Cardiac fibroblast (primary cell): ENCODE measurements at regions not wholly inside any gene's neighbourhood (a gene's known extent, or its start where the extent isn't known, plus 50 kb on each side); places are given as distances from the start of the nearest gene placed in this dataset.

ENCODE experiments used
- DNase-seq, 2 donors: peaks; one replicate each; pipeline versions ENCODE4 v3.0.0 to v3.0.0-alpha.2; 2010; ENCODE audit warnings: low read depth in 2 of 2
- H3K4me3 ChIP-seq, 2 donors: replicated peaks in 1 of 2; 1 replicate in 1 of 2; 2 replicates in 1 of 2; pipeline ENCODE4 v1.5.1; 2011; ENCODE audit warnings: low read depth in 2 of 2, low read length in 2 of 2, mild to moderate bottlenecking in 2 of 2, moderate library complexity in 1 of 2
- TF ChIP-seq, protein P1 (sequence below): IDR thresholded peaks from one replicate; pipeline ENCODE4 v1.5.1; 2011; ENCODE audit warnings: low read depth, mild to moderate bottlenecking, low read length, inconsistent platforms

DNA sequence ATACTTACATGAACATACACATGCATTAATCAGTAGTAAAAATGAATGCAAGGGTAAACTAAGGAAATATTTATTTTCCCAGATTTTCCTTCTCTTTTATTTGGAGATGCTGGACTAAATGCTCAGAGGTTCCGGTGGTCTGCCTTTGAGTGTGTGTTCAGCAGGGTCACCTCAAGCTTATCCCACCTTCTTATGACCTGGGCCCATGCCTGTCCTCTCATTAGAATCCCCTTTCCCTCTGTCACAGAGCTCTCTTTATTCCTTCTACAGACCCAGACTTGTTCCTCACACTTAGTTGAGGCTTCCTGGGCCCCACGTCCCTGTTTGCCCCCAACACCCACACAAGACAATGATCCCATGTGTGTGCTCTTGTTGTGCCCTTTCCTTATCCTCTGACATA, 61.6 kb upstream of the TOP3B start:
- TF ChIP-seq, protein P1, sequence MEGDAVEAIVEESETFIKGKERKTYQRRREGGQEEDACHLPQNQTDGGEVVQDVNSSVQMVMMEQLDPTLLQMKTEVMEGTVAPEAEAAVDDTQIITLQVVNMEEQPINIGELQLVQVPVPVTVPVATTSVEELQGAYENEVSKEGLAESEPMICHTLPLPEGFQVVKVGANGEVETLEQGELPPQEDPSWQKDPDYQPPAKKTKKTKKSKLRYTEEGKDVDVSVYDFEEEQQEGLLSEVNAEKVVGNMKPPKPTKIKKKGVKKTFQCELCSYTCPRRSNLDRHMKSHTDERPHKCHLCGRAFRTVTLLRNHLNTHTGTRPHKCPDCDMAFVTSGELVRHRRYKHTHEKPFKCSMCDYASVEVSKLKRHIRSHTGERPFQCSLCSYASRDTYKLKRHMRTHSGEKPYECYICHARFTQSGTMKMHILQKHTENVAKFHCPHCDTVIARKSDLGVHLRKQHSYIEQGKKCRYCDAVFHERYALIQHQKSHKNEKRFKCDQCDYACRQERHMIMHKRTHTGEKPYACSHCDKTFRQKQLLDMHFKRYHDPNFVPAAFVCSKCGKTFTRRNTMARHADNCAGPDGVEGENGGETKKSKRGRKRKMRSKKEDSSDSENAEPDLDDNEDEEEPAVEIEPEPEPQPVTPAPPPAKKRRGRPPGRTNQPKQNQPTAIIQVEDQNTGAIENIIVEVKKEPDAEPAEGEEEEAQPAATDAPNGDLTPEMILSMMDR = no peak
- no peak for DNase-seq
- H3K4me3 ChIP-seq = no peak overlapping the region

DNA sequence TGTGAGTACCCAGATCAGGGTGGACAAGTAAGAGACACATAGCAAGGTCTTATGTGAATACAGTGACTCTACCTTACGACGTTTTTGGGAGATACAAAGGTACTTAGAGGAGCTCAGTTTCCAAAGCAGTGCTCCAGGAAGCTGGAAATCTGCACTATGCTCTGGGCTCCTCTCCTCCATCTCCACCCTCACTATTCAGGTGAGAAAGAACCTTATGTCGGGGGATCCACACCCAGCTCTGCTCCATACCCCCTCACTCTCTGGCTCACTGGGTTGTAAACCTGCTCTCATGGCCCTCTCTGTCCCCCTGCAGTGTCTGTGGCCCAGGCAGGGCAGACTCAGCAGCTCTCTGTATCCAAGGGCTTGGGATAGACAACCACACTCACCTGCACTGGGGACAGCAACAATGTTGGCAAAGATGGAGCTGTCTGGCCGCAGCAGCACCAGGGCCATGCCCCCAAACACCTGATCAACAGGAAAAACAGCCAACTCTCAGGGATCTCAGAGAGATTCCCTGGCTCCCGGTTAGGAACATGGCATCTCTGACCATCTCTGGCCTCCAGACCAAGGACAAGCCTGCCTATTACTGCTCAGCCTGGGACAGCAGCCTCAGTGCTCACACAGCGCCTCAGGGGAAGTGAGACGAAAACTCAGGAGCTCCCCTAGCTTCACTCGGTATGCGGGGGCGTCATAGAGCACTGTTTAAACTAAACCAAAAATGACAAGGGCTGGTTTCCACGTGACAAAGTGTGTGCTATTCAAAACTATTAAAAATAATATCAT, 60.9 kb upstream of the TOP3B start:
- no peak for DNase-seq
- no peak overlapping the region for H3K4me3 ChIP-seq
- TF ChIP-seq, protein P1 = no peak

DNA sequence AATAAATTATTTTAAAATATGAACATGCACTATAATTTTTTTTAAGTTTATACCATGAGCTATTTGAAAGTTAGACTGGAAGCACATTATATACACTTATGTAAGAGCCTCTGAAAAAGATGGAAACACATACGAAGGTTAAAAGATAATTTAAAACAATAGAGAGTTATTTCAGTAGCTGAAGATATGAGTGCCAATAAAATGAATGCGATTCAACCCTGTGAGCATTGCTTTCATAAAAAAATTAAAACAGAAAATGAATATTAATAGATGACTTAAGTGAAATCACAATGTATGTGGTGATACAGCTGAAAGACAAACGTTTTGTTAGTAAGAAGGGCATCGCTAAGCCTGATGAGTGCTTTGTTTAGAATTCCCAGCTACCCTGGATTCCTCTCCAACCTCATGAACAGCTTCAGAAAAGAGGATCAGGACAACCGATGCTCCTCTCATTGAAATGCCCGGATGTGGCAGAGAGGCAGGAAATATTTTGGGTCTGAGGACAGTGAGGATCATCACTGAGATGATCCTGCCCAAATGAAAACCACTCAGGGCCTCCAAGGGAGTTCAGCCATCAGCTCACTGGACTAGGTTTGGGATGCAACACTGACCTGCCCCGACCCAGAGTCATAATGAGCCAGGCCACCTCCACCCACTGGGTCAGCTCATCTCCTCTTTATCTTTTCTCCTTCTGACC, 60.2 kb upstream of the TOP3B start:
- H3K4me3 ChIP-seq = no peak overlapping the region
- no peak for DNase-seq

DNA sequence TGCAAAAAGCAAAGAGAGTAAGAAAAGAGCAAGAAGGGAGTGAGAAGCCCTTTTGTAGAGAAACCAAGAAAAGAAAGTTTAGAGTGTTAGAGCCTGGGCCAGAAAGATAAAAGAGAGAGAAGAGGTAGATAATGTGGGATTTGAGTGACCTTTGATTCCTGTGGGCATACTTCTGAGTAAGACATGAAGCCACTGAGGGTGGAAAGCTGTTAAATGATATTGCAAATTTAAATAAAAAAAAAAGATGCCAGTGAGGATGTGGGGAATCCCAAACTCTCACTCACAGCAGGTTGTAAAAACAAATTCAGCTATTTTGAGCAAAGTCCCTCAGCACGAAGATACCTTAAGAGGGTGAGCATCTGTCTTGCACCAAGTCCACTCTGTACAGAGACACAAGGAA, 59.4 kb upstream of the TOP3B start:
- TF ChIP-seq, protein P1 = no peak
- no peak overlapping the region for H3K4me3 ChIP-seq
- no peak for DNase-seq

More for the DNA sequence above, 60.2 kb upstream of the TOP3B start:
- TF ChIP-seq, protein P1 = no peak

DNA sequence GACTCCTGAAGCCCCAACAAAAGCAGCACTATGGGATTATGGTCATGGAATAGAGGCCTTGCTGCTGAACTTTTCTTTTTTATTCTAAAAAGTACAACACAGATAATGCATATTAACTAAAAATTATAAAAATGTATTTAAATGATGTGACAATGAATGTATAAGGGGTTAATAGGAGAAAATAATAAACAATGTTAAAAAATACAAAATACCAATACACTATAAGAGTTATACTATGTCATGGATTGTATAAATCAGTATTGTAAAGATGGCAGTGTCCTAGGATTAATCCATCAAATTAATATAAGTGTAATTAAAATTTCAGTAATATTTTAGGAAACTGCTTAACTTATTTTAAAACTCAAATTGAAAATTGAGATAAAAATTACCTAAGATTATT, 58.3 kb upstream of the TOP3B start:
- H3K4me3 ChIP-seq = no peak overlapping the region
- DNase-seq = no peak
- TF ChIP-seq, protein P1 = no peak

DNA sequence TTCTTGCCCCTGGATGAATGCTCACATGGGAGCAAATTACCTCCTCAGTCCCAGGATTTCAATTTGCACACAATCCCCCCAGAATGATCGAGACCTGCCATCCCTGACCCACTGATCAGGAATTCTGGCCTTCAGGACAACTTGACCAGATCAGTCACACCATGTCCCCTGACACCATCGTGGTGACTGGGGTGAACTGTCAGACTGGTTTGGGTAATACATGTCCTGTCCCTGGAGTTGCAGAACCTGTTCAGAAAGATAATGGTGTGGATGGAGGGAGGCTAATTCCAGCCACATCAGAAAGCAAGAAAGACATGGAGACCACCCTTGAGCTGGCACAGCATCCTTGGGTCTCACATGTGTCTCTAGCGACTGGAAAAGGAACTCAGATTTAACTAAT, 57.9 kb upstream of the TOP3B start:
- no peak for DNase-seq
- no peak overlapping the region for H3K4me3 ChIP-seq
- TF ChIP-seq, protein P1 = no peak
